HG02938 (cell line): ENCODE measurements at regions not wholly inside any gene's neighbourhood (a gene's known extent, or its start where the extent isn't known, plus 50 kb on each side); places are given as distances from the start of the nearest gene placed in this dataset.
A peak's percentile ranks its signal among the peaks of the same experiment; 100 is the strongest.
"Not testable (repeated sequence)": the region's sequence is repeated elsewhere in the genome, so short reads cannot be mapped to it uniquely, and the experiment has no call there.

Experiments used
- ATAC-seq: cut with Tn5 transposase; IDR thresholded peaks from one replicate; pipeline ENCODE4 v1.9.1; 2021; ENCODE audit warnings: mild to moderate bottlenecking, moderate library complexity; ENCODE audit not compliant: unreplicated experiment

- ATAC-seq, result peak; percentile 99
Measured at GRCh38 chr9:41273549-41274267, 84.6 kb upstream of the ZNG1F start.

DNA sequence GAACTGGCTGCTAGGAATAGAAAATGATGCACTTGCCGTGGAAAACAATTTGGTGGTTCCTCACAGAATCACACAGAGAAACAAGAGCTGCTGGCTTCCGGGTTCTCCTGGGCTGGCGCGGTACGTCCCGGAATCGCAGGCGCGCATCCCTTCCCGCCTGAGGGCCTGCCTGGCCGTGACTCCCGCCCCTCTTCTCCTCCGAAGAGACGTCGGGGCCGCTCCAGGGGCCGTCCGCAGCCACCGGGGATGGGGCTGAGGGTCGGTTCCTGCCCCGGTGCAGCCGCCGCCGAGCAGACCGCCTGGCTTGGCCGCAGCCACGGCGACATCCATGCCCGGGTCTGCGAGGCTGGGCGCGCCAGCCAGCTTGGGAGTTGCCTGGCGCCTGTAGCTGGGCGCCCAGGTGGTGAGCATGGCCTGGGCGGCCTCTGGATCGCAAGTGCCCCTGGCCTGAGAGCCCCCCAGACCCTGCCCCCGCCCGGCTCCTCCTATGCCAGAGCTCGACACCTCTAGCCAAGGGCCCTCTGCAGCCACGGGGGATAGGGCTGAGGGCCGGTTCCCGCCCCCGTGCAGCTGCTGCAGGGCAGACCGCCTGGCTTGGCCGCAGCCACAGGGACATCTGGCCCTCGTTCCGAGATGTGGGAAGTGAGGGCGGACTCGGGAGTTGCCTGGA is 83.9 kb upstream of the ZNG1F start:
- peak; percentile 43 for ATAC-seq

DNA sequence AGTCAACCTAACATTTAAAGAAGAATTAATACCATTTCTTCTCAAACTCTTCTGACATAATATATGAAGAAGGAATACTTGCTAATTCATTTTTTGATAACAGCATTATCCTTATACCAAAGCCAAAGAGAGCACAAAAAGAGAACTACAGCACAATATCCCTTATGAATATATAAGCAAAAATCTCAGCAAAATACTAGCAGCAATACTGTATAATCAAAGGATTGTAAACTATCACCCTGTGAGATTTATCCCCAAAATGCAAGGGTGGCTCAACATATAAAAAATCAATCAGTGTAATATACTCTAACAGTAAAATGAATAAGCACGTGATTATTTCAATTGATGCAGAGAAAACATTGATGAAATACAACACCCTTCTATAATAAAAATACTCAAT is 81.9 kb upstream of the ZNG1F start:
- not testable (repeated sequence) for ATAC-seq

DNA sequence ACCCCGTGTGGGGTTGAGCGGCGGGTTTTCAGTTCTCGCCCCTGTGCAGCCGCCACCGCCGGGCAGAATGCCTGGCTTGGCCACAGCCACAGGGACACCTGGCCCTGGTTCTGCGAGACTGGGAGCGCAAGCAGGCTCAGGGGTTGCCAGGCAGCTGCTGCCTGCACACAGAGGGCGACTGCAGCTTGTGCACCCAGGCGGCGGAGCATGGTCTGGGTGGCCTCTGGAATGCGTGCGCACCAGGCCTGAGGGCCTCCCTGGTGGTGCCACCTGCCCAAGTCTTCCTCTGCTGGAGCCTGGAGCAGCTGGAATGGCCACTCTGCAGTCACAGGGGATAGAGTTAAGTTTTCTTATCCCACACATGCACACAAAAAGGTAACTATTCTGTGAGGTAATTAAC is 80.4 kb upstream of the ZNG1F start:
- not testable (repeated sequence) for ATAC-seq

DNA sequence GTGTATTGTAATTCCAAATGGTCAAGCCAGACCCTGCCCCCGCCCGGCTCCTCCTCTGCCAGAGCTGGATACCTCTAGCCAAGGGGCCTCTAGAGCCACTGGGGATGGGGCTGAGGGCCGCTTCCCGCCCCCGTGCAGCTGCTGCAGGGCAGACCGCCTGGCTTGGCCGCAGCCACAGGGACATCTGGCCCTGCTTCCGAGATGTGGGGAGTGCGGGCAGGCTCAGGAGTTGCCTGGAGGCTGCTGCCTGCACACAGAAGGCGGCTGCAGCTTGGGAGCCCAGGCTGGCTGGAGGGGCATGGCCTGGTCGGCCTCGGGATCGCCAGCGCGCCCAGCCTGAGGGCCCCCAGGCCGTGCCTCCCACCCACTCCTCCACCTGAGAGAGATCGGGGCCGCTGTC is 79.9 kb upstream of the ZNG1F start:
- not testable (repeated sequence) for ATAC-seq

DNA sequence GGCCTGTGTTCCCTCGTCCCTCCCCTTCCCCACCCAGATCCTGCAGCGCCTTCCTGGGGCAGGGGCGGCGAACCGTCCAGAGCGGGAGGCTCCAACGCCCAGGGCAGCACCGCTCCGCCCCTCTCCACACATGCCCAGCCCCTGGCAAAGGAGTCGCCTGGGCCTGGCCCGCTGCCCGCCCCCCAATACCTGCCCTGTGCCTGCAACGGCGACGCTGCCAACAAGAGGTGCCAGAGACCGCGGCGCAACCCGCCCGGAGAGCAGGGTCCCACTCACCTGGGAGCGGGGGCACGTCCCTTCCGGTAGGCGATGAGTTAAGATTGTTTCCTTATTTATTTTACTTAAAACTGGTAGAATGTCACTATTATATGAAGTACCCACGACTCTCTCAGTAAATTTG is 77.5 kb upstream of the ZNG1F start:
- not testable (repeated sequence) for ATAC-seq

- not testable (repeated sequence) for ATAC-seq
Measured at GRCh38 chr9:41266000-41266399, 76.9 kb upstream of the ZNG1F start.

GRCh38 chr9:41251973-41252372 is 62.9 kb upstream of the ZNG1F start:
- ATAC-seq, result not testable (repeated sequence)

DNA sequence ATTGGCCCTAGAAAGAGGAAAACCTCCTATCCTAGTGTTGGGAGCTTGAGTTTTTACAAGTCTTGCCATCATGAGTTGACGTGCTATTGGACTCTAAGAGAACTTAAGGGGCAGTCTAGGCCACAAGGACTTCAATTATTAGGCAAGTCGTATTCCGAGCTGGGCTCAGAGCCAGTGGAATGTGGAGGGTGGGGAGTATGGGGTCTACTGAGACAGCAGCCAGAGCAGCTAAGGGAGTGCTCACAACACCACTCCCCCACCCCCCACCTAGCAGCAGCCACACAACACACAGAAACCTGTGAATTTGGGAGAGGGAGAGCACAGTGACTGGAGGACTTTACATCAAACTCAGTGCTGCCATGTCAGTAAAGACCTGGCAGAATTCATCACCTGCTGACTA is 62.0 kb upstream of the ZNG1F start:
- ATAC-seq, result not testable (repeated sequence)

DNA sequence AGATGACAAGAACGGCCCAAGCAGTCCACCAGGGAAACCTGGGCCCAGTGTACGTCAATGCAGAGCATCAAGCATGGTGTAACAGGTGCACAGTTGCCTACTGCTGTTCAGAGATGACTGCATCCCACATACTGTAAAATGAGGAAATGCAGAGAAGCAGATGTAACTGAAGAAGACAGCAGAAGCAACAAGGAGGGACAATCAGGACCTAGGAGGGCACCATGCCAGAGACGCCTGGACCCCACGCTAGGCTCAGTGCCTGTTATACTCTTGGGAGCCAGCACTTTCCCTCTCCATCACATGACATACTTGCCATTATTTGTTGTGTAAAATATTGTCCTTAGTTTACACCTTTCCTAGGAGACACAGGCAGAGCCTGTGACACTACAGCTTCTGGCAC is 57.6 kb upstream of the ZNG1F start:
- ATAC-seq, result not testable (repeated sequence)
